ENCODE measurements at regions not wholly inside any gene's neighbourhood (a gene's known extent, or its start where the extent isn't known, plus 50 kb on each side); places are given as distances from the start of the nearest gene placed in this dataset.

DNA sequence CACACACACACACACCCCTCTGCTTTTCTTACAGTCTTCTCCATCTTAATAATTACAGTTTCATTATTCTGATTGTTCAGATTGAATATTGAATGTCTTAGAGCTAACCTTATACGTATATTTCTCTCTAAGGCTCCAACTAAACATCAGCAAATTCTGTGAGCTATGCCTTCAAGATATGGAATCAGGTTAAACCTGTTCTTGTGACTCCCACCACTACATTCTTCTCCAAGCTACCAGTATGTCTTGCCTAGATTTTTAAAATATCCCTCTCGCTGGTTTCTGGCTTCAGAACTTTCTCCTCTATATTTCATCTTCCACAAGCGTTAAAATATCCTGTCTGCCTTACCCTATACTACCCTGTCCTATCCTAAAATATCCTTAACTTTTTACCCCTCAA is 1346.4 kb upstream of the CDH2 start:
- no TSS peak for BruUV-seq (replicated peaks)
- no peak overlapping the region for H3K4me2 ChIP-seq (ENCODE audit: control insufficient read depth, insufficient read depth)
- FAIRE-seq (no peak), ATAC-seq (no peak), DNase-seq (ENCODE audit: low read depth, low spot score) (no peak)
- no peak overlapping the region for H3K9ac ChIP-seq (ENCODE audit: control insufficient read depth, insufficient read depth, low read length)
- no peaks in the 10 kb centered on the region for H3K36me3 ChIP-seq (ENCODE audit: control insufficient read depth in 2 of 2, insufficient read depth in 2 of 2, low read length in 1 of 2)
- intact Hi-C loops (cut with micrococcal nuclease; ENCODE audit: unreplicated experiment): no loop called here
- H4K20me1 ChIP-seq (ENCODE audit: control insufficient read depth, insufficient read depth): no peaks in the 10 kb centered on the region
- no peaks in the 10 kb centered on the region for H3K27me3 ChIP-seq (replicated peaks in 1 of 2; ENCODE audit: control insufficient read depth in 2 of 2, insufficient read depth in 2 of 2, low read length in 1 of 2)
- TF ChIP-seq CREM (IDR thresholded peaks at IDR 0.05; ENCODE audit: low read depth) (no peak), SMC3 (IDR thresholded peaks at IDR 0.05; ENCODE audit: borderline replicate concordance, low read length) (no peak)
- TF ChIP-seq, protein P1, sequence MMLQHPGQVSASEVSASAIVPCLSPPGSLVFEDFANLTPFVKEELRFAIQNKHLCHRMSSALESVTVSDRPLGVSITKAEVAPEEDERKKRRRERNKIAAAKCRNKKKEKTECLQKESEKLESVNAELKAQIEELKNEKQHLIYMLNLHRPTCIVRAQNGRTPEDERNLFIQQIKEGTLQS (IDR thresholded peaks at IDR 0.05; ENCODE audit: borderline replicate concordance, extremely low read depth, low read depth, low read length): no peak
- POLR2A ChIA-PET: no interaction called here
- H3K4me1 ChIP-seq (ENCODE audit: control insufficient read depth, insufficient read depth, low read length): no peaks in the 10 kb centered on the region
- no peaks in the 10 kb centered on the region for H3K79me2 ChIP-seq (ENCODE audit: control insufficient read depth, insufficient read depth, low read length)
- SMC1A ChIA-PET (ENCODE audit: uncharacterized antibody, unreplicated experiment): no interaction called here
- RAD21 ChIA-PET (ENCODE audit: unreplicated experiment): no interaction called here
- no peak overlapping the region for H2AFZ ChIP-seq (ENCODE audit: control insufficient read depth, low read depth, low read length)
- no peaks in the 10 kb centered on the region for H3K9me3 ChIP-seq (replicated peaks; ENCODE audit: control insufficient read depth, insufficient read depth, low read length)
- 31% methylated on average over 3 of the region's 3 CpGs for WGBS (ENCODE audit: insufficient coverage, insufficient replicate concordance, low lambda C conversion rate, missing lambda C conversion rate)
- in situ Hi-C loops (cut with MboI): no loop called here
- H3K27ac ChIP-seq (ENCODE audit: control insufficient read depth, insufficient read depth): no peak overlapping the region
- CTCF ChIA-PET: no interaction called here
- H3K4me3 ChIP-seq: no peak overlapping the region

DNA sequence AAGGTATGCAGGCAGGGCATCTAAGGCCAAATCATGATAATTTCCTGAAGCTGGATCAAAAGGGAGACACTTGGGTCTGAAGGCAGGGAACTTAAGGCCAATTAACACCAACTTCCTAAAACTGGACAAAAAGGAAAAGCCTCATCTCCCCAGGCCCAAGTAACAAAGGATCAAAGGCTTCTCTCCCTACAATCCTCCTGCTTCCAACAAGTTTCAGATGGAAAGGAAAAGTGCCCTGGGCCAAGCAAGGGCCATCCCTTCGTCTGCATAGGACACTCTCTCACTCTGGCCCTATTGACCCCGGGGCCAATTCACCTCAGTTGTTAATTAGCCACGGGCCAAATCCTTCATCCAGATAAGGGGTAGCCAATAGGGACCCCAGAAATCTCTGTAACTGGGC is 1335.8 kb upstream of the CDH2 start:
- Histone ChIP-seq H3K27ac (ENCODE audit: control insufficient read depth, insufficient read depth) (no peak overlapping the region), H3K4me1 (ENCODE audit: control insufficient read depth, insufficient read depth, low read length) (no peaks in the 10 kb centered on the region), H4K20me1 (ENCODE audit: control insufficient read depth, insufficient read depth) (no peaks in the 10 kb centered on the region), H3K36me3 (ENCODE audit: control insufficient read depth in 2 of 2, insufficient read depth in 2 of 2, low read length in 1 of 2) (no peaks in the 10 kb centered on the region), H3K4me3 (no peak overlapping the region), H3K9me3 (replicated peaks; ENCODE audit: control insufficient read depth, insufficient read depth, low read length) (no peaks in the 10 kb centered on the region), H3K27me3 (replicated peaks in 1 of 2; ENCODE audit: control insufficient read depth in 2 of 2, insufficient read depth in 2 of 2, low read length in 1 of 2) (no peaks in the 10 kb centered on the region), H2AFZ (ENCODE audit: control insufficient read depth, low read depth, low read length) (no peak overlapping the region), H3K79me2 (ENCODE audit: control insufficient read depth, insufficient read depth, low read length) (no peaks in the 10 kb centered on the region), H3K4me2 (ENCODE audit: control insufficient read depth, insufficient read depth) (no peak overlapping the region), H3K9ac (ENCODE audit: control insufficient read depth, insufficient read depth, low read length) (no peak overlapping the region)
- ChIA-PET POLR2A (no interaction called here), RAD21 (ENCODE audit: unreplicated experiment) (no interaction called here), CTCF (no interaction called here), SMC1A (ENCODE audit: uncharacterized antibody, unreplicated experiment) (no interaction called here)
- TF ChIP-seq NRF1 (conservative IDR thresholded peaks at IDR 0.05; ENCODE audit: low read depth, low read length) (no peak), ATF7 (IDR thresholded peaks at IDR 0.05; ENCODE audit: low read depth) (no peak), HDAC2 (IDR thresholded peaks at IDR 0.05) (no peak)
- TF ChIP-seq, protein P2, sequence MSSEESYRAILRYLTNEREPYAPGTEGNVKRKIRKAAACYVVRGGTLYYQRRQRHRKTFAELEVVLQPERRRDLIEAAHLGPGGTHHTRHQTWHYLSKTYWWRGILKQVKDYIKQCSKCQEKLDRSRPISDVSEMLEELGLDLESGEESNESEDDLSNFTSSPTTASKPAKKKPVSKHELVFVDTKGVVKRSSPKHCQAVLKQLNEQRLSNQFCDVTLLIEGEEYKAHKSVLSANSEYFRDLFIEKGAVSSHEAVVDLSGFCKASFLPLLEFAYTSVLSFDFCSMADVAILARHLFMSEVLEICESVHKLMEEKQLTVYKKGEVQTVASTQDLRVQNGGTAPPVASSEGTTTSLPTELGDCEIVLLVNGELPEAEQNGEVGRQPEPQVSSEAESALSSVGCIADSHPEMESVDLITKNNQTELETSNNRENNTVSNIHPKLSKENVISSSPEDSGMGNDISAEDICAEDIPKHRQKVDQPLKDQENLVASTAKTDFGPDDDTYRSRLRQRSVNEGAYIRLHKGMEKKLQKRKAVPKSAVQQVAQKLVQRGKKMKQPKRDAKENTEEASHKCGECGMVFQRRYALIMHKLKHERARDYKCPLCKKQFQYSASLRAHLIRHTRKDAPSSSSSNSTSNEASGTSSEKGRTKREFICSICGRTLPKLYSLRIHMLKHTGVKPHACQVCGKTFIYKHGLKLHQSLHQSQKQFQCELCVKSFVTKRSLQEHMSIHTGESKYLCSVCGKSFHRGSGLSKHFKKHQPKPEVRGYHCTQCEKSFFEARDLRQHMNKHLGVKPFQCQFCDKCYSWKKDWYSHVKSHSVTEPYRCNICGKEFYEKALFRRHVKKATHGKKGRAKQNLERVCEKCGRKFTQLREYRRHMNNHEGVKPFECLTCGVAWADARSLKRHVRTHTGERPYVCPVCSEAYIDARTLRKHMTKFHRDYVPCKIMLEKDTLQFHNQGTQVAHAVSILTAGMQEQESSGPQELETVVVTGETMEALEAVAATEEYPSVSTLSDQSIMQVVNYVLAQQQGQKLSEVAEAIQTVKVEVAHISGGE (CRISPR knock-in tag; IDR thresholded peaks at IDR 0.05): no peak
- intact Hi-C loops (cut with micrococcal nuclease; ENCODE audit: unreplicated experiment) (no loop called here), in situ Hi-C loops (cut with MboI) (no loop called here)
- FAIRE-seq (no peak), DNase-seq (ENCODE audit: low read depth, low spot score) (no peak), ATAC-seq (no peak)
- no TSS peak for BruUV-seq (replicated peaks)
- 0% methylated on average over 3 of the region's 3 CpGs for whole genome bisulfite sequencing (ENCODE audit: insufficient coverage, insufficient replicate concordance, low lambda C conversion rate, missing lambda C conversion rate)
